GM12875 (cell line): ENCODE measurements at regions not wholly inside any gene's neighbourhood (a gene's known extent, or its start where the extent isn't known, plus 50 kb on each side); places are given as distances from the start of the nearest gene placed in this dataset.

ENCODE experiments used
- H3K4me3 ChIP-seq: one replicate; pipeline ENCODE4 v1.5.1; 2011; ENCODE audit warnings: low read depth, low read length, control low read depth
- TF ChIP-seq, protein P1 (sequence below): IDR thresholded peaks from 2 replicates; pipeline ENCODE4 v1.5.1; 2011; ENCODE audit warnings: low read depth, mild to moderate bottlenecking, control low read depth, inconsistent platforms, low read length, moderate library complexity, borderline replicate concordance; ENCODE audit not compliant: insufficient read depth

- TF ChIP-seq, protein P1, sequence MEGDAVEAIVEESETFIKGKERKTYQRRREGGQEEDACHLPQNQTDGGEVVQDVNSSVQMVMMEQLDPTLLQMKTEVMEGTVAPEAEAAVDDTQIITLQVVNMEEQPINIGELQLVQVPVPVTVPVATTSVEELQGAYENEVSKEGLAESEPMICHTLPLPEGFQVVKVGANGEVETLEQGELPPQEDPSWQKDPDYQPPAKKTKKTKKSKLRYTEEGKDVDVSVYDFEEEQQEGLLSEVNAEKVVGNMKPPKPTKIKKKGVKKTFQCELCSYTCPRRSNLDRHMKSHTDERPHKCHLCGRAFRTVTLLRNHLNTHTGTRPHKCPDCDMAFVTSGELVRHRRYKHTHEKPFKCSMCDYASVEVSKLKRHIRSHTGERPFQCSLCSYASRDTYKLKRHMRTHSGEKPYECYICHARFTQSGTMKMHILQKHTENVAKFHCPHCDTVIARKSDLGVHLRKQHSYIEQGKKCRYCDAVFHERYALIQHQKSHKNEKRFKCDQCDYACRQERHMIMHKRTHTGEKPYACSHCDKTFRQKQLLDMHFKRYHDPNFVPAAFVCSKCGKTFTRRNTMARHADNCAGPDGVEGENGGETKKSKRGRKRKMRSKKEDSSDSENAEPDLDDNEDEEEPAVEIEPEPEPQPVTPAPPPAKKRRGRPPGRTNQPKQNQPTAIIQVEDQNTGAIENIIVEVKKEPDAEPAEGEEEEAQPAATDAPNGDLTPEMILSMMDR, result no peak
- no peak overlapping the region for H3K4me3 ChIP-seq
These were observed 432.5 kb upstream of the FSIP2 start for GRCh38 chr2:185306119-185306518.

DNA sequence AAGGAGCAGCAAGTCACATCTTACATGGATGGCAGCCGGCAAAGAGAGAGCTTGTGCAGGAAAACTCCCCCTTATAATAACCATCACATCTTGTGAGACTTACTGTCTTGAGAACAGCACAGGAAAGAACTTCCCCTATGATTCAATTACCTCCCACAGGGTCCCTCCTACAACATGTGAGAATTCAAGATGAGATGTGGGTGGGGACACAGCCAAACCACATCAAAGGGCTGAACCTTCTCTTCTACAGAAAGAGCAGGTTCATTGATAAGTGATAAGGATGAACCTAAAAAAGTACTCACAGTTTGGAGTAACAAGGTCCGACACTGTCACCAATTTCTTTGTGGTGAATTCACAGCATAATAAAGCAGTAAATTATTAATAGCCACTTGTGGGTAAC lies 422.2 kb upstream of the FSIP2 start:
- TF ChIP-seq, protein P1, result no peak
- H3K4me3 ChIP-seq, result no peak overlapping the region

DNA sequence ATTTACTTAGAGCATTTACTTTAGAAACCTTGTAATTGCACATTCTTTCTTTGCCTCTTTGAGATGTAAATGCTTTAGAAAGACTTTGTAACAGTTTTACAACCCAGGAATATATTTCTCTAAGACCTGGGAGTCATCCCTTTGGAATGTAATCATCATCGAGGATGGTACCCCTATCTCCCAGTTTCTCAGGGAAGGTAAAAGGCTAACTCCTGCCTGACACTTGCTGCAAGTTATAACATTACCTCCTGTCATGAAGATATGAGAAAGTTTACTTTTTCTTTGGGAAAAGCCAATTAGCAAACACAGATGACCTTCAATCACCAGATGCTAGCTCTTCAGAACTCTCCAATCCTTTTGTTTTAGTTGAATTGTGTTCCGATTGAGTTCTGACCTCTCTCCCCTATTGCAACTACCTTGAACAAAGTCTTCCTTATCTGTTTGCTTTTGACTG lies 420.3 kb upstream of the FSIP2 start:
- TF ChIP-seq, protein P1, result no peak
- H3K4me3 ChIP-seq, result no peak overlapping the region

DNA sequence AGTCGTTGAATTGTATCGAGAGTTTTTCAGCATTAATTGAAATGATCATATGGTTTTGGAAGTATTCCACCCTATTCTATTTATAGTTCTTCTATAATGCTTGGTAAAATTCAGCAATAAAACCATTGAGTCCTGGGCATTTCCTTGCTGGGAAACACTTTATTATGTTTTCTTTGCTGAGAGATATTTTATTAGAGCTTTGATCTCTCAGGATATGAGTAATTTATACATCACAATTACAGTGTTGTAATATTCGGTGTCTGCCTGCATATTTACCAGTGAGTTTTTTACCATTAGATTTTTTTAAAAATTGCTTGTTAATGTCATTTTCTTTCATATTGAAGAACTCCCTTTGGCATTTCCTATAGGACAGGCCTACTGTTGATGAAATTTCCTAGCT lies 402.7 kb upstream of the FSIP2 start:
- no peak overlapping the region for H3K4me3 ChIP-seq
- TF ChIP-seq, protein P1, result no peak

GRCh38 chr2:185337033-185337432 lies 401.6 kb upstream of the FSIP2 start:
- TF ChIP-seq, protein P1, result no peak
- no peak overlapping the region for H3K4me3 ChIP-seq

GRCh38 chr2:185338104-185338503 lies 400.5 kb upstream of the FSIP2 start:
- TF ChIP-seq, protein P1, result no peak

DNA sequence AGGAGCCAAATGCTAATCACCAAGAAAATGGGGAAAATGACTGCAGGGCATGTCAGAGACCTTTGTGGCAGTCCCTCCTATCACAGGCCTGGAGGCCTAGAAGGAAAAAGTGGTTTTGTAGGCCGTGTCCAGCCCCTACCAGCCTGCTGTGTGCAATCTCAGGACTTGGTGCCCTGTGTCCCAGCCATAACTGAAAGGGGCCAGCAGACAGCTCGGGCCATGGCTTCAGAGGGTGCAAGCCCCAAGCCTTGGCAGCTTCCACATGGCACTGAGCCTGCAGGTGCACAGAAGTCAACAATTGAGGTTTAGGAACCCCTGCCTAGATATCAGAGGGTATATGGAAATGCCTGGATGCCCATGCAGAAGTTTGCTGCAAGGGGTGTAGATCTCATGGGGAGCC lies 391.2 kb upstream of the FSIP2 start:
- TF ChIP-seq, protein P1, result no peak
- H3K4me3 ChIP-seq, result no peak overlapping the region

More at GRCh38 chr2:185338104-185338503, 400.5 kb upstream of the FSIP2 start:
- no peak overlapping the region for H3K4me3 ChIP-seq
